ENCODE measurements at regions not wholly inside any gene's neighbourhood (a gene's known extent, or its start where the extent isn't known, plus 50 kb on each side); places are given as distances from the start of the nearest gene placed in this dataset.

DNA sequence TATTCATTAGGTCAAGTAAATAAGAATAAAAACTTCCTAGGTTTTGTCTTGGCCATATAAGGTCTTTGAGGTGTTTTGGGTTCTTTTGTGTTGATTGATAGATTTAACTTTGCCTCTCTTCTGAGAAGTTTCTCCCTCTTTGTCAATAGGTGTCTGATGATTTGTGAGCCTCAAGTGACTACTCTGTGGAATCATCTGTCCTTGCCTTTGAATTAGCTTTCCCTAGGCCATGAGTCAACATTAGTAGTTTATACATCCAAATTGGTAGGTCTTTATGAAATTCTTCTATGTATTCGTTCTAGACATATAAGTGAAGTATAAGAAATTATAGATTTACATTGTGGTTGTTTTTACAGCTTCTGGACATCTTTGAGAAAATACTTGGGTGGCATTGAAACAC, 864.4 kb downstream of the USP25 start:
- Histone ChIP-seq H3K36me3 (ENCODE audit: control insufficient read depth, low read depth, low read length) (no peaks in the 10 kb centered on the region), H3K9ac (ENCODE audit: low read length) (no peak overlapping the region), H3K27ac (ENCODE audit: low read length) (no peak overlapping the region), H3K4me3 (ENCODE audit: low read length) (no peak overlapping the region), H3K27me3 (ENCODE audit: control insufficient read depth, insufficient read depth, low read length) (no peaks in the 10 kb centered on the region), H3K9me3 (ENCODE audit: control insufficient read depth, low read depth, low read length) (no peaks in the 10 kb centered on the region), H3K4me1 (ENCODE audit: control insufficient read depth, low read depth, low read length) (no peaks in the 10 kb centered on the region)

DNA sequence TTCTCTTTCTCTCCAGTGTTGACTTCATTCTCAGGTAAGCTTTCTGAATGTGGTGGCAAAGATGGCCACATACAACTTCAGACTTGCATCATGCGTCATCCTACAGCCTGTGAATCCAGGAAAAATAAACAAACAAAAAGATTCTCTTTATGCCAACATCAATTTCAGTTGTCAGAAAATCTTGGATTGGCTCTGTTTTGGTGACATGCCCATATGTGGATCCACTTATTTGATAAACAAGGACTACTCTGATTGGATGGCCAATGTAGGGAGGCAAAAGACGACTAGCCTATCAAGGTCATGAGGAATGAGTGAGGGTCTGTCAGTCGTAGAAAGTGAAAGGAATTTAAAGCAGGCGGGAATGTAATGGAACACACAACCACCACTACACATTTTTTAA, 866.6 kb downstream of the USP25 start:
- H3K9me3 ChIP-seq (ENCODE audit: control insufficient read depth, low read depth, low read length) = no peaks in the 10 kb centered on the region
- no peaks in the 10 kb centered on the region for H3K27me3 ChIP-seq (ENCODE audit: control insufficient read depth, insufficient read depth, low read length)
- H3K4me1 ChIP-seq (ENCODE audit: control insufficient read depth, low read depth, low read length) = no peaks in the 10 kb centered on the region
- no peak overlapping the region for H3K9ac ChIP-seq (ENCODE audit: low read length)
- no peak overlapping the region for H3K27ac ChIP-seq (ENCODE audit: low read length)
- no peaks in the 10 kb centered on the region for H3K36me3 ChIP-seq (ENCODE audit: control insufficient read depth, low read depth, low read length)
- no peak overlapping the region for H3K4me3 ChIP-seq (ENCODE audit: low read length)

DNA sequence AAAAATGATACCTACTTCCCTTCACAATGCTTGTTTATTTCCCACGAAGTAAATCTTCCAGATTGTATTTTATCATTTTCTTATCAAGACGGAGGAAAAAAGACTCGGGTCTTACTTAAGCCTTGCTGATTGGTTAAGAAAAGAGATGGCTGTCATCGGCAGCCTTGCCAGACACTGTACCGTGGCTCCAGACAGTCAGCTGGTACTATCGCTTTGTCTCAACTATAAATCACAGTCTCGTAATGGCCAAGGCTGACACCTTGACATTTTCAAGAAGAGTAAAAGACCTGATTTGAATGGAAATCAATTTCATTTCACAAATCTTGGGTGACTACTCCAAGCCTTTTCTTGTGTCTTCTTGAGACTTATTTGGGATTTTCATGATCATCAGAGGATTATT, 868.0 kb downstream of the USP25 start:
- H3K9ac ChIP-seq (ENCODE audit: low read length) = no peak overlapping the region
- no peak overlapping the region for H3K4me3 ChIP-seq (ENCODE audit: low read length)
- H3K4me1 ChIP-seq (ENCODE audit: control insufficient read depth, low read depth, low read length) = no peaks in the 10 kb centered on the region
- H3K27ac ChIP-seq (ENCODE audit: low read length) = no peak overlapping the region
- no peaks in the 10 kb centered on the region for H3K9me3 ChIP-seq (ENCODE audit: control insufficient read depth, low read depth, low read length)
- H3K36me3 ChIP-seq (ENCODE audit: control insufficient read depth, low read depth, low read length) = no peaks in the 10 kb centered on the region
- H3K27me3 ChIP-seq (ENCODE audit: control insufficient read depth, insufficient read depth, low read length) = no peaks in the 10 kb centered on the region

DNA sequence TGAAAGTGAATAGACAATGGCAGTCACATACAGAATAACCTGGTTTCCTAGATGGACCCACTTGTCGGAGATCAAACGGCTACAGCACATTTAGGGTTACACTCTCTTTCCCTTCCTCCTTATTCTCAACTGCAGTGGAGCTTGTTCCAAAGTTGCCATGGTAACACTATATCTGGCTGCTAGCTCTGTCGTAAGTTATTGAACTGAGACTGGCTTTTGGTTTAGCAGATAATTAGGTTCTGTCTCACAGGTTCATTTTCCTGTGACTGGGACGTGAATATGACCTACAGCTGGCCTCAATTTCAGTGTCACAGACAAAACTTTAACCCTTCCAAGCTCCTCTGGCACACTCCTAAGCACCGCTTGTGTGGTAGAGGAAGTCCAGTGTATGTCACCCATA, 875.8 kb downstream of the USP25 start:
- Histone ChIP-seq H3K27me3 (ENCODE audit: control insufficient read depth, insufficient read depth, low read length) (no peaks in the 10 kb centered on the region), H3K27ac (ENCODE audit: low read length) (no peak overlapping the region), H3K4me1 (ENCODE audit: control insufficient read depth, low read depth, low read length) (no peaks in the 10 kb centered on the region), H3K9ac (ENCODE audit: low read length) (no peak overlapping the region), H3K4me3 (ENCODE audit: low read length) (no peak overlapping the region), H3K9me3 (ENCODE audit: control insufficient read depth, low read depth, low read length) (no peaks in the 10 kb centered on the region), H3K36me3 (ENCODE audit: control insufficient read depth, low read depth, low read length) (no peaks in the 10 kb centered on the region)

DNA sequence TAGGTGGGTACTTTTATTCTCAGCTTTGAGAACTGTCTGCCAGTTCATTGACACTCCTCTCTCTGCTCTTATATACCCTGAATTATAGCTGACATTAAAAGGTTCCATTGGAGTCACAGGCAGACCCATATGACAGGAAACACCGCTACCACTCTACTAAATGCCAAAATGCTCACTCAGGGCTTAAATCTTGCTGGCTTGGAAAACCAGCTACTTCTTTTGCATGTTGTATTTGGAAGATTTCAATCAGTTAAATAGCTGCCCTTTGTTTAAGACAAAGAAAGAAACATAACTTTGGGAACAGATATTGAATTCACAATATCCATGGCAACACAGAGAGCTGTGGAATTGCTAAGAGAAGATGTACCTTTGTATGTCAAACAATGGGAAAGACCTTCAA, 876.5 kb downstream of the USP25 start:
- H3K27me3 ChIP-seq (ENCODE audit: control insufficient read depth, insufficient read depth, low read length) = no peaks in the 10 kb centered on the region
- no peaks in the 10 kb centered on the region for H3K36me3 ChIP-seq (ENCODE audit: control insufficient read depth, low read depth, low read length)
- no peak overlapping the region for H3K4me3 ChIP-seq (ENCODE audit: low read length)

DNA sequence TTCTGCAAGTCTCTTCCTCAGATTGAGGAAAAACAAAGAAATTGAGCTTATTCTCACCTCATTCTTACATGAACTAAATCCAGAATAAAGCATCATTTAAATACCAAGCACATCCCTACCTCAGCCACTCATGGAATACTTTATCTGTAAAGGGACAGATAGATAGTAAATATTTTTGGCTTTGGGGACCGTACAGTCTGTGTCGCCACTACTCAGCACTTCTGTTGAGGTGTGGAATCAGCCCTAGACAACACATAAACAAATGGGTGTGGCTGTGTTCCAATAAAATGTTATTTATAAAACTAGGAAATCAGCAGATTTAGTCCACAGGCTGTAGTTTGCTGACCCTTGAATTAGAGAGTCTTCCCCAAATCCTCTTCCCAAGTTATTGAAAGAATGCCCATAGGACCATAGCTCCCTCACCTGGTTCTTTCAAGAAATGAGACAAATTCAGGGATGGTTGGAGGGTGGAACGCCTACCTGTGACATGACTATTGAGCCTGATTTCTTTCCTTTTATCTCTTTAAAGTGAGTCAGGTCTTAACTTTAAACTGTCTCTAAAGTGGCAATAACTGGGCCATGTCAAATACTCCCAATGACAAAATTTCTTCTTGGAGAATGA, 878.5 kb downstream of the USP25 start:
- H3K27ac ChIP-seq (ENCODE audit: low read length) = no peak overlapping the region
- no peak overlapping the region for H3K4me3 ChIP-seq (ENCODE audit: low read length)
- H3K9me3 ChIP-seq (ENCODE audit: control insufficient read depth, low read depth, low read length) = no peaks in the 10 kb centered on the region

More for the DNA sequence above, 876.5 kb downstream of the USP25 start:
- no peaks in the 10 kb centered on the region for H3K4me1 ChIP-seq (ENCODE audit: control insufficient read depth, low read depth, low read length)
- no peak overlapping the region for H3K27ac ChIP-seq (ENCODE audit: low read length)
- no peak overlapping the region for H3K9ac ChIP-seq (ENCODE audit: low read length)
- no peaks in the 10 kb centered on the region for H3K9me3 ChIP-seq (ENCODE audit: control insufficient read depth, low read depth, low read length)

DNA sequence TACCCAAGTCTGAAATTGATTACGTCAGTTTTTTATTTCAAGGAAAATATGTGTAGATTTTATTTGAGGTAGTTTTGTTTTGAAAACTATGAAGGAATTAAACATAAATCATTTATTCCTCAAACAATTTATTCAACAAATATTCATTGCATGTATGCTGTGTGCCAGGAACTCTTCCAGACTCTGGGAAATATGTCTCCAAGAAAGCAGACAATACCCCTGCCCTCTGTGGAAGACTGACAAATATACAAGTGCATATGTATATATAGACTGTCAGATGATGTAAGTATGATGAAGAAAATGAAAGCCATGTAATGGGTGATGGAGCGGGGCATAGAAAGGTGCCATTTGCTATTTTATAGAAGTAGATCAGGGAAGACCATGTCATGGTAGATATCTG, 889.5 kb downstream of the USP25 start:
- no peak overlapping the region for H3K27ac ChIP-seq (ENCODE audit: low read length)
- peaks cover 2% of the 10 kb centered on the region for H3K9me3 ChIP-seq (ENCODE audit: control insufficient read depth, low read depth, low read length)
- H3K27me3 ChIP-seq (ENCODE audit: control insufficient read depth, insufficient read depth, low read length) = no peaks in the 10 kb centered on the region
- H3K4me3 ChIP-seq (ENCODE audit: low read length) = no peak overlapping the region
- H3K4me1 ChIP-seq (ENCODE audit: control insufficient read depth, low read depth, low read length) = no peaks in the 10 kb centered on the region
- H3K9ac ChIP-seq (ENCODE audit: low read length) = no peak overlapping the region
- no peaks in the 10 kb centered on the region for H3K36me3 ChIP-seq (ENCODE audit: control insufficient read depth, low read depth, low read length)

More for the DNA sequence above, 878.5 kb downstream of the USP25 start:
- H3K27me3 ChIP-seq (ENCODE audit: control insufficient read depth, insufficient read depth, low read length) = no peaks in the 10 kb centered on the region
- no peaks in the 10 kb centered on the region for H3K36me3 ChIP-seq (ENCODE audit: control insufficient read depth, low read depth, low read length)
- H3K4me1 ChIP-seq (ENCODE audit: control insufficient read depth, low read depth, low read length) = no peaks in the 10 kb centered on the region
- H3K9ac ChIP-seq (ENCODE audit: low read length) = no peak overlapping the region

DNA sequence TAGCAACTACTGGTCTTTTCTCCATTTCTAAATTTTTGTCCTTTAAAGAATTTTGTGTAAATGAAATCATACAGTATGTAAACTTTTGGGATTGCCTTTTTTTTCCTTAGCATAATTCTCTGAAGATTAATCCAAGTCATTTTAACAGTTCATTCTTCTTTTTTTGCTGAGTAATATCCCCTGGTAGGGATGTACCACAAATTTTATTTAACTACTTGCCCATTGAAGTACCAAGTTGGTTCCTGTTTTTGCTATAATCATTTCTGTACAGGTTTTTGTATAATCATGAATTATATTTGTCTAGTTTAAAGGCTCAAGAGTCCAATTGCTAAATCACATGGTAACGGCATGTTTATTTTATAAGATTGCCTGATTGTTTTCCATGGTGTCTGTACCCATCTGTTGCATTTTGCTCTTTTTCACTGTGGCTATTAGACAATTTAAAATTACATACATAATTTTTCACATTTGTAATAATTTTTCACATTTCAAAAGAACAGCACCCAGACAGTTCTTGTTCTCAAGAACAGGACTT, 891.1 kb downstream of the USP25 start:
- Histone ChIP-seq H3K9ac (ENCODE audit: low read length) (no peak overlapping the region), H3K27ac (ENCODE audit: low read length) (no peak overlapping the region), H3K4me1 (ENCODE audit: control insufficient read depth, low read depth, low read length) (no peaks in the 10 kb centered on the region), H3K9me3 (ENCODE audit: control insufficient read depth, low read depth, low read length) (peaks cover 2% of the 10 kb centered on the region), H3K36me3 (ENCODE audit: control insufficient read depth, low read depth, low read length) (no peaks in the 10 kb centered on the region), H3K27me3 (ENCODE audit: control insufficient read depth, insufficient read depth, low read length) (no peaks in the 10 kb centered on the region), H3K4me3 (ENCODE audit: low read length) (no peak overlapping the region)

DNA sequence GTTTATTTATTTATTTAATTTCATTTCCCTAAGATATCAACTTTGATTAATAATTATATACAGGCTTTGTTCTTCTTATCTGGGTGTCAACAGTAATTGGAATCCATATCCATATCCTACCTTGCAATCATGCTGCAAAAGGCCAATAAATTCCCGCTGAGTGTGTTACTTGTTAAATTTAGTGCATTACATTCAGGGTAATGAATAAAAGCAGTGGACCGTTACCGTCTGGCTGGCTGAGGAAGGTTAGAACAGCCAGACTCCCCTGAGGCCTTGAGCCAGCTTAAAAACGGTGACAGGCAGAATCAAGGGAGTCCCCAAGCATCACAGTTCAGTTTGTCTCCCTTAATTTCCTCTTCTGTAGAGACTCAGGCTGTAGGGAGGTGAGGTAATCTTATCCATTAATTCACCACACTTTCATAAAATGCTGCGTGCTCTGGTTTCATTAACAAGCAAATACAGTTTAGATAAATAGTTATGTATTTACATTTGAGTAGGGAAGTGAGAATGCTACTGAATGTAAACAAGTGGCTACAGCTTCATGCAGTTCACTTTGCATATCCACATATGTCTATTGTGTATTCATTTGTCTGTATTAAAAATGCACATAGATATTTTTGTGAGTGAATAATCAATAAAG, 888.2 kb upstream of the CXADR start:
- Histone ChIP-seq H3K9ac (ENCODE audit: low read length) (no peak overlapping the region), H3K27me3 (ENCODE audit: control insufficient read depth, insufficient read depth, low read length) (no peaks in the 10 kb centered on the region), H3K4me3 (ENCODE audit: low read length) (no peak overlapping the region), H3K4me1 (ENCODE audit: control insufficient read depth, low read depth, low read length) (no peaks in the 10 kb centered on the region), H3K36me3 (ENCODE audit: control insufficient read depth, low read depth, low read length) (no peaks in the 10 kb centered on the region), H3K9me3 (ENCODE audit: control insufficient read depth, low read depth, low read length) (no peaks in the 10 kb centered on the region), H3K27ac (ENCODE audit: low read length) (no peak overlapping the region)

DNA sequence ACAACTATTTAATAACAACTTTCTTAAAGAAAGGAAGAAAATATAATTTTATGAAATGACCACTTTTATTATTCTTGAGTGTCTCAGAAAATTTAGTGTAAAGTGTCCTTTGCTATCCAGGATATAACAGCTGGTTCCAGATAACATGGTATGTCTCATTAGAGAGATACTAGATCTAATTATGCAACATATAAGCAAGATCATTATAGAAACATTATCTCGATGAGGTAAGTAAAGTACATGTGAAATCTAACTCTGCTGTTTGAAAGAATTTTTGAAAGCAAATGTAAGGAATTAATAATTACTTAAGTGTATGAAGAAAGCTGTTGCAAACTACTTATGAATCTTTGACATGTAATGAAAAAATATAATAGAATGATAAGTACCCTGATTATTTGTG, 887.4 kb upstream of the CXADR start:
- Histone ChIP-seq H3K27me3 (ENCODE audit: control insufficient read depth, insufficient read depth, low read length) (no peaks in the 10 kb centered on the region), H3K36me3 (ENCODE audit: control insufficient read depth, low read depth, low read length) (no peaks in the 10 kb centered on the region), H3K9ac (ENCODE audit: low read length) (no peak overlapping the region), H3K4me3 (ENCODE audit: low read length) (no peak overlapping the region), H3K9me3 (ENCODE audit: control insufficient read depth, low read depth, low read length) (no peaks in the 10 kb centered on the region), H3K4me1 (ENCODE audit: control insufficient read depth, low read depth, low read length) (no peaks in the 10 kb centered on the region), H3K27ac (ENCODE audit: low read length) (no peak overlapping the region)

DNA sequence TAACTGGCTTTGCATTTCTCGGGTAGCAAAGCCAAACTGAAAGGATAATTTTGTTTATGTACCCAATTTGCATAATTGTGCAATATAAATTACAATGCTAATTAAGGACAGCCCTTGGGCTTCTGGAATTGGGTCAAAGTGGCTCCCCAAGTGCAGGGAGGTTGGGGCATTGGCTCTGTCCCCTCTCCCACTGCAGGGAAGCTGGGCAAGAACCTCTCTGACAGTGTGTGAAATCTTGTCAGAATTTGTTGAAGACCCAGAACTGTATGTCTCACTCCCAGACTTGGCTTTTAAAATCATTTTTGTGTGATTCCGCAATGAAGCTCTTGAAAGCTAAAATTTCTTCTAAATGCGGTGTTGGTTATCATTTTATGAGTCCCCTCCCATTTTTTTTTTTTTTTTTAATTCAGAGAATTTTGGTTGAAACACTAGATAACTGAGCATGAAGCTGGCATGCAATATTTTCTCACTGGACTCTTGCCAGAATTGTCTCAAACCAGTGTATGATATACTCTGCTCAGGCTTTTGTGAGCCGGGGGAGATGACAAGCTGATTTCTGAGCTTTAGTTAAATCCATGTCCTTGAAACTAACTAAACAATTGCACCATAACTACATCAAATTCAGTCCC, 878.9 kb upstream of the CXADR start:
- no peaks in the 10 kb centered on the region for H3K27me3 ChIP-seq (ENCODE audit: control insufficient read depth, insufficient read depth, low read length)
- peaks cover 7% of the 10 kb centered on the region for H3K4me1 ChIP-seq (ENCODE audit: control insufficient read depth, low read depth, low read length)
- H3K9ac ChIP-seq (ENCODE audit: low read length) = no peak overlapping the region
- H3K4me3 ChIP-seq (ENCODE audit: low read length) = no peak overlapping the region
- no peaks in the 10 kb centered on the region for H3K36me3 ChIP-seq (ENCODE audit: control insufficient read depth, low read depth, low read length)
- H3K9me3 ChIP-seq (ENCODE audit: control insufficient read depth, low read depth, low read length) = no peaks in the 10 kb centered on the region
- no peak overlapping the region for H3K27ac ChIP-seq (ENCODE audit: low read length)

DNA sequence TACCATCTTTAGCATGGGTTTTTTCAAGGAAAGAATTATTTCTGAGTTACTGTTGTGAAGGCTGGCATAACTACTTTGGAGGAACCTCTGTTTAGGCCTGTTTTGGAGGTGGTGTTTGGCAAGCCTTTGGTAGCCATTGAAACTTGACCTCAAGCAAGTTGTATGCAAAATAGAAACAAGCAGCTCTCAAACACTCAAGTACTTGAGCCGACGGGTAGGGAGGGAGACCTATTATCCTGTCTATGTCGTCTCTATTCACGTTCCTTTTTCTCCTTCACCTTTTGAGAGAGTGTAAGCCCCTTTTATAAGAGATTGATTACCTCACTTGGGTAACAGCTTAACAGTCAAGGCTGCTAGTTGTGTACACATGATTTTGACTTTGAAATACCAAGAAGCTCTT, 878.3 kb upstream of the CXADR start:
- Histone ChIP-seq H3K4me3 (ENCODE audit: low read length) (no peak overlapping the region), H3K27ac (ENCODE audit: low read length) (no peak overlapping the region)

More for the DNA sequence above, 878.3 kb upstream of the CXADR start:
- Histone ChIP-seq H3K9me3 (ENCODE audit: control insufficient read depth, low read depth, low read length) (no peaks in the 10 kb centered on the region), H3K9ac (ENCODE audit: low read length) (no peak overlapping the region), H3K4me1 (ENCODE audit: control insufficient read depth, low read depth, low read length) (peaks cover 7% of the 10 kb centered on the region), H3K27me3 (ENCODE audit: control insufficient read depth, insufficient read depth, low read length) (no peaks in the 10 kb centered on the region), H3K36me3 (ENCODE audit: control insufficient read depth, low read depth, low read length) (no peaks in the 10 kb centered on the region)

All from iPS-18a (cell line).